ENCODE measurements at regions not wholly inside any gene's neighbourhood (a gene's known extent, or its start where the extent isn't known, plus 50 kb on each side); places are given as distances from the start of the nearest gene placed in this dataset.
"Not testable (repeated sequence)": the region's sequence is repeated elsewhere in the genome, so short reads cannot be mapped to it uniquely, and the experiment has no call there.

DNA sequence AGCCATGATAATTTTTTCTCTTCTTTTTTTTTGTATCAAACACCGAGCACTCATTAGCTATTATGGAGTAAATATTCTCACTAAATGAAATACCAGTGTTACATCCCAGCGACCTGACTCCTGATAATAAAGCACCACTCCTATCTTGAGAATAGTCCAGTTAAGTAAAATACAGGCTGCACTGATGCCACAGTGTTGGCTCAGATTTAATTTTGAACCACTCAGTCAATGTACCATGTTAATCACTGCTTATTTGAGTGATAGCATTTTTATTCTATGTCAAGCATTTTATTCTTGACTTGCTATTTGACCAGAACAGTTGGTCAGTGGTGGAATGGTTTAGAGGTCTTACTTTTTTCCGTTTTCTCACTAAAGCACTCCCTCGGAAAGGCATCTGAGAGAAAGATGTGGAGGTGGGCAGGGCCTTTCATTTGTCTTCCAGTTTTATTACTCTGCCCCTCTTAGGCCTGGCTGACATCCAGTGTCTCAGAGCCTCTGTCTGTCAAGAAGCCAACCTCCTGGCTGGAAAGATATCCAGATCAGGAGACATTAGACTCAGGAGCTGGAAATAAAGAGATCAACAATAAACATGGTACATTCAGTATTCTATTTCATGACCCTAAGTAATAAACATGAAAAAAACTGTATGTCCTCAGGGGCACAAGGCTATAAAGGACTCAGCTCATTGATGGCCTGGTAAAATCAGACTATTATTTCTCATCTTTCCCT lies 457.8 kb downstream of the EPM2A start:
- intact Hi-C loops (cut with micrococcal nuclease) = no loop called here
- DNase-seq = no peak
- Mint-ChIP-seq H3K36me3 (ENCODE audit: low read depth) (no peaks in the 10 kb centered on the region), H3K4me1 (no peaks in the 10 kb centered on the region), H3K27ac (no peak overlapping the region), H3K27me3 (peaks cover 4% of the 10 kb centered on the region), H3K4me3 (no peak overlapping the region), H3K9me3 (peaks cover 2% of the 10 kb centered on the region)
- no peak for ATAC-seq (ENCODE audit: low read depth)
- POLR2A ChIA-PET = no interaction called here
- CTCF ChIA-PET = no interaction called here
- TF ChIP-seq, protein P1, sequence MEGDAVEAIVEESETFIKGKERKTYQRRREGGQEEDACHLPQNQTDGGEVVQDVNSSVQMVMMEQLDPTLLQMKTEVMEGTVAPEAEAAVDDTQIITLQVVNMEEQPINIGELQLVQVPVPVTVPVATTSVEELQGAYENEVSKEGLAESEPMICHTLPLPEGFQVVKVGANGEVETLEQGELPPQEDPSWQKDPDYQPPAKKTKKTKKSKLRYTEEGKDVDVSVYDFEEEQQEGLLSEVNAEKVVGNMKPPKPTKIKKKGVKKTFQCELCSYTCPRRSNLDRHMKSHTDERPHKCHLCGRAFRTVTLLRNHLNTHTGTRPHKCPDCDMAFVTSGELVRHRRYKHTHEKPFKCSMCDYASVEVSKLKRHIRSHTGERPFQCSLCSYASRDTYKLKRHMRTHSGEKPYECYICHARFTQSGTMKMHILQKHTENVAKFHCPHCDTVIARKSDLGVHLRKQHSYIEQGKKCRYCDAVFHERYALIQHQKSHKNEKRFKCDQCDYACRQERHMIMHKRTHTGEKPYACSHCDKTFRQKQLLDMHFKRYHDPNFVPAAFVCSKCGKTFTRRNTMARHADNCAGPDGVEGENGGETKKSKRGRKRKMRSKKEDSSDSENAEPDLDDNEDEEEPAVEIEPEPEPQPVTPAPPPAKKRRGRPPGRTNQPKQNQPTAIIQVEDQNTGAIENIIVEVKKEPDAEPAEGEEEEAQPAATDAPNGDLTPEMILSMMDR (IDR thresholded peaks at IDR 0.05) = no peak

DNA sequence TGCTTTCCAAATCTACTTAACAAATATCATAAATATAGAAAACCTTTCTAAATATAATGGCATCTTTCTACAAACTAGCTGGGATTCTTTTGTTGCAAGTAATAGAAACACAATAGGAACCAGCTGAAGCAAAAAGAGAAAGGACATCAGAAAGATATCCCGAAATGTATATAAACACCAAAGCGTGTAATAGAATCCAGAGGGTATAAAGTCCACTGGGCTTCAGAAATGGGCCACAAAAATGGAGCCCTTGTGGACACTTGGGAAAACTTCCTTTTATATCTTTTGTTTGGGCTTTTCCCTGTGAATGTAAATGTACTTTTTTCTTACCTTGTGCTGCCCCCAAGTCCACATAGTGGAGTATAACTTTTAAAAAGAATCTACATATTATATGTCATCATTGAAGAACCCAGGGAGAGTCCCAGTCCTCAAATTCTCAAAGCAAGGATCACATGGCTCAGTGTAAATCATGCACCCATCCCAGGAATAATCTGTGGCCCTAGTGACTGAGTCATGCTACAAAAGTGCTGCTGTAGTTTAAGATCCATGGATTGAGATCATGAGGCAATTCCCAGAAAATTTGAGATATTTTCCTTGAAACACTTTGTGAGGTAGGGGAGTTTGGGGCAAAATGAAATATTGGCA lies 457.0 kb downstream of the EPM2A start:
- TF ChIP-seq, protein P1 (IDR thresholded peaks at IDR 0.05) = no peak
- Mint-ChIP-seq H3K4me1 (no peaks in the 10 kb centered on the region), H3K27me3 (peaks cover 4% of the 10 kb centered on the region), H3K4me3 (no peak overlapping the region), H3K27ac (no peak overlapping the region), H3K9me3 (peaks cover 2% of the 10 kb centered on the region), H3K36me3 (ENCODE audit: low read depth) (no peaks in the 10 kb centered on the region)
- ATAC-seq (ENCODE audit: low read depth) (no peak), DNase-seq (no peak)
- ChIA-PET CTCF (no interaction called here), POLR2A (no interaction called here)
- intact Hi-C loops (cut with micrococcal nuclease) = no loop called here

DNA sequence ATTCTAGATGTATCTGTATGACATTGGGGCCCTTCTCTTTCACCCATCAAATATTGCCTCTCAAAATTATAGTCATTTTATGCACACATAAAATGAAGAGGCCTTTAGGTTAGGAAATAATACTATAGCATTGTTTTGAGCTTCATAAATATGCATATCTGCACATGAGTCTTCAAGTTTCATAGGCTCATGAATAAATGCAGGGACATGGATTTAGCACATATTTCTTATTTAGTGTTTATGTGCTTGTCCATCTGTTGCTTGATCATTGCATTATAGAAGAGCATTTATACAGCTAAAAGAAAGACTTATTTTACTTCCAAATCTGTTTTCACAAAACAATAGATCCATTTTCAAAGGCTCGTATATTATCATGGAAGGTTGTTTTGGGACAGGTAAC lies 455.8 kb downstream of the EPM2A start:
- ChIA-PET POLR2A (no interaction called here), CTCF (no interaction called here)
- Mint-ChIP-seq H3K4me1 (no peaks in the 10 kb centered on the region), H3K27ac (no peak overlapping the region), H3K9me3 (peaks cover 2% of the 10 kb centered on the region), H3K27me3 (peaks cover 4% of the 10 kb centered on the region), H3K4me3 (no peak overlapping the region), H3K36me3 (ENCODE audit: low read depth) (no peaks in the 10 kb centered on the region)
- DNase-seq = no peak
- ATAC-seq (ENCODE audit: low read depth) = no peak
- TF ChIP-seq, protein P1 (IDR thresholded peaks at IDR 0.05) = no peak
- intact Hi-C loops (cut with micrococcal nuclease) = no loop called here

GRCh38 chr6:145279993-145280392 lies 455.3 kb downstream of the EPM2A start:
- Mint-ChIP-seq H3K27ac (no peak overlapping the region), H3K36me3 (ENCODE audit: low read depth) (no peaks in the 10 kb centered on the region), H3K9me3 (peaks cover 2% of the 10 kb centered on the region), H3K4me1 (no peaks in the 10 kb centered on the region), H3K27me3 (peaks cover 4% of the 10 kb centered on the region), H3K4me3 (no peak overlapping the region)
- ChIA-PET CTCF (no interaction called here), POLR2A (no interaction called here)
- TF ChIP-seq, protein P1 (IDR thresholded peaks at IDR 0.05) = no peak
- DNase-seq (no peak), ATAC-seq (ENCODE audit: low read depth) (no peak)
- intact Hi-C loops (cut with micrococcal nuclease) = no loop called here

GRCh38 chr6:145283209-145283608 lies 452.1 kb downstream of the EPM2A start:
- CTCF ChIA-PET; H3K9me3 Mint-ChIP-seq; ATAC-seq (ENCODE audit: low read depth); intact Hi-C loops (cut with micrococcal nuclease); H3K36me3 Mint-ChIP-seq (ENCODE audit: low read depth); H3K4me1 Mint-ChIP-seq; DNase-seq; POLR2A ChIA-PET; H3K27me3 Mint-ChIP-seq; H3K4me3 Mint-ChIP-seq; H3K27ac Mint-ChIP-seq: not testable (repeated sequence)
